ENCODE measurements at regions not wholly inside any gene's neighbourhood (a gene's known extent, or its start where the extent isn't known, plus 50 kb on each side); places are given as distances from the start of the nearest gene placed in this dataset.

DNA sequence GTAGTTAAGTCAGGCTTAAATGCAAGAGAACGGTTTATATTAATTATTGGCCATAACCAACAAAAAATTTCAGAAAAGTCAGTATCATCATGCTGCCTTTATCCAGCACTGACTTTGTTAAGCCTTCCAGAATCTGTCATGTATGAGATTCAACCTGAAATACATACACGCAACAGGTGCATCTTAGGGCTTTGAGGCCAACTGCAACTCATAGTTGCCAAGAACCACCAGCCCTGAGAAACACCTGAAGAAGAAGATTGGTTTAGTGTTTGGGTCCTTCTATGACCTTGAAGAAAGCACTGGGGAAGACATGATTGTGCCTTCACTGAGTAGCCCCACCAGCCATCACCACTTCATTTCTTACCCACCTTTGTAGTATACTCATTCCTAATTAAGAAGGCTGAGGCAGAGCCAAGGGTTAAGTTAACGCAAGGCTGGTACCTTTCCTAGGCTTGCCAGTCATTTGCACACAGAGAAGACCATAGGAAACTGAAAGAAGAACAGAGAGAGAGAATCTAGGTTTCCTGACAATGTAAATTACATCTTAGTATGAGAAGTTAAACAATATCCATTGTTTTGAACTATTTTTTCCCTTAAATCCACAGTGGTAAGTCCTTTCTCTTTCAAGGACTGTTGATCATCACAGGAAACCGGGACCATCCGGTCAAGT is 200.1 kb upstream of the PRKCQ start:
- Mint-ChIP-seq H3K27me3 (ENCODE audit: low read depth) (no peaks in the 10 kb centered on the region; the same call in 1 of the 2 replicates), H3K9me3 (peaks cover 3 to 4% of the 10 kb centered on the region in 2 experiments; a peak in 3 of 5 replicates), H3K36me3 (ENCODE audit: insufficient read depth in 1 of 3, low read depth in 3 of 3) (peaks cover 0 to 5% (median 2%) of the 10 kb centered on the region in 3 experiments; a peak in 5 of 7 replicates), H3K4me1 (peaks cover 15 to 31% of the 10 kb centered on the region in 2 experiments), H3K4me3 (no peak overlapping the region), H3K27ac (no peak overlapping the region)
- no peak overlapping the region for H4K5ac ChIP-seq (ENCODE audit: insufficient read length, low read depth, low read length)
- no peak overlapping the region for H3K4me2 ChIP-seq (ENCODE audit: insufficient read depth, insufficient read length, low read length)
- no peak overlapping the region for H3K18ac ChIP-seq (ENCODE audit: insufficient read length, low read depth, low read length)
- no CpG with 5 or more reads among the region's 5 CpGs for WGBS (ENCODE audit: extremely low coverage, insufficient read length, low lambda C conversion rate)
- H3K14ac ChIP-seq (ENCODE audit: insufficient read depth, low read length), result no peak overlapping the region
- no peak overlapping the region for H2BK5ac ChIP-seq (ENCODE audit: insufficient read length, low read length)
- DNase-seq, result no peak
- no peak overlapping the region for H2AFZ ChIP-seq (ENCODE audit: low read length)
- no peaks in the 10 kb centered on the region for H4K20me1 ChIP-seq (ENCODE audit: control insufficient read depth, insufficient read depth, insufficient read length)
- no peak overlapping the region for H4K8ac ChIP-seq (replicated peaks; ENCODE audit: insufficient read length, low read depth, low read length)
- H3K23ac ChIP-seq (ENCODE audit: insufficient read length, low read depth, low read length), result no peak overlapping the region
- no peak overlapping the region for H3K56ac ChIP-seq (ENCODE audit: insufficient read length, low read depth, low read length)
- H3T11ph ChIP-seq (ENCODE audit: low read length), result no peak overlapping the region
- H2BK20ac ChIP-seq (ENCODE audit: low read depth, low read length, poor library complexity, severe bottlenecking), result no peak overlapping the region
- no peaks in the 10 kb centered on the region for H3K9me3 ChIP-seq (ENCODE audit: control insufficient read depth, low read depth, low read length)
- no peak overlapping the region for H2BK120ac ChIP-seq (ENCODE audit: low read depth, low read length, poor library complexity, severe bottlenecking)
- H3K4ac ChIP-seq (ENCODE audit: low read depth, low read length), result no peak overlapping the region
- H3K9ac ChIP-seq (ENCODE audit: extremely low read depth, insufficient read length, low read length), result no peak overlapping the region
- no peak overlapping the region for H2AK5ac ChIP-seq (ENCODE audit: insufficient read length, low read length)
- H2BK12ac ChIP-seq (ENCODE audit: insufficient read length, low read depth, low read length), result no peak overlapping the region
- H3K79me1 ChIP-seq (ENCODE audit: insufficient read depth, low read depth, low read length, poor library complexity, severe bottlenecking), result no peaks in the 10 kb centered on the region
- TF ChIP-seq, protein P1, sequence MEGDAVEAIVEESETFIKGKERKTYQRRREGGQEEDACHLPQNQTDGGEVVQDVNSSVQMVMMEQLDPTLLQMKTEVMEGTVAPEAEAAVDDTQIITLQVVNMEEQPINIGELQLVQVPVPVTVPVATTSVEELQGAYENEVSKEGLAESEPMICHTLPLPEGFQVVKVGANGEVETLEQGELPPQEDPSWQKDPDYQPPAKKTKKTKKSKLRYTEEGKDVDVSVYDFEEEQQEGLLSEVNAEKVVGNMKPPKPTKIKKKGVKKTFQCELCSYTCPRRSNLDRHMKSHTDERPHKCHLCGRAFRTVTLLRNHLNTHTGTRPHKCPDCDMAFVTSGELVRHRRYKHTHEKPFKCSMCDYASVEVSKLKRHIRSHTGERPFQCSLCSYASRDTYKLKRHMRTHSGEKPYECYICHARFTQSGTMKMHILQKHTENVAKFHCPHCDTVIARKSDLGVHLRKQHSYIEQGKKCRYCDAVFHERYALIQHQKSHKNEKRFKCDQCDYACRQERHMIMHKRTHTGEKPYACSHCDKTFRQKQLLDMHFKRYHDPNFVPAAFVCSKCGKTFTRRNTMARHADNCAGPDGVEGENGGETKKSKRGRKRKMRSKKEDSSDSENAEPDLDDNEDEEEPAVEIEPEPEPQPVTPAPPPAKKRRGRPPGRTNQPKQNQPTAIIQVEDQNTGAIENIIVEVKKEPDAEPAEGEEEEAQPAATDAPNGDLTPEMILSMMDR (conservative IDR thresholded peaks at IDR 0.05), result no peak
- no peak overlapping the region for H2BK15ac ChIP-seq (ENCODE audit: low read depth, low read length)
- no peak overlapping the region for H4K91ac ChIP-seq (ENCODE audit: insufficient read length, low read depth, low read length)
- no peaks in the 10 kb centered on the region for H3K23me2 ChIP-seq (ENCODE audit: insufficient read length, low read depth, low read length, poor library complexity, severe bottlenecking)
- no peaks in the 10 kb centered on the region for H3K79me2 ChIP-seq (ENCODE audit: insufficient read depth, low read length)
- no peaks in the 10 kb centered on the region for H3K27me3 ChIP-seq (ENCODE audit: insufficient read depth, low read length)
- no peak overlapping the region for H3K27ac ChIP-seq (ENCODE audit: insufficient read length, low read depth, low read length)
- no peaks in the 10 kb centered on the region; the same call in 1 of the 2 replicates for H3K4me1 ChIP-seq (ENCODE audit: insufficient read depth, low read length)

All from H9 (cell line).